B cell (primary cell): ENCODE measurements at regions not wholly inside any gene's neighbourhood (a gene's known extent, or its start where the extent isn't known, plus 50 kb on each side); places are given as distances from the start of the nearest gene placed in this dataset.
"Not testable (repeated sequence)": the region's sequence is repeated elsewhere in the genome, so short reads cannot be mapped to it uniquely, and the experiment has no call there.

ENCODE experiments used
- ATAC-seq: fragments of 200-7000 bp; cut with Tn5 transposase; one replicate; pipeline ENCODE4 v1.10.0; 2021; ENCODE audit warnings: low read depth, mild to moderate bottlenecking, moderate number of reproducible peaks, moderate library complexity
- CTCF ChIA-PET: fragments of 350-600 bp; sonication (Branson Sonifier 250); formaldehyde crosslinking; loops from one replicate; lab custom pipeline; 2021; ENCODE audit warnings: antibody characterized with exemption, inconsistent platforms; lab: Charles Lee
- POLR2A ChIA-PET: fragments of 350-600 bp; sonication (Branson Sonifier 250); formaldehyde crosslinking; loops from one replicate; lab custom pipeline; 2021; ENCODE audit warnings: antibody characterized with exemption; lab: Charles Lee
- DNase-seq: peaks from one replicate; pipeline ENCODE4 v3.0.0; 2013
- H2AFZ ChIP-seq: 2 replicates; pipeline ENCODE4 v1.6.1; 2012; ENCODE audit warnings: mild to moderate bottlenecking, low read depth, low read length; ENCODE audit not compliant: insufficient read depth, poor library complexity, severe bottlenecking
- H3K27ac ChIP-seq, 2 donors: 1 replicate in 1 of 2; 2 replicates in 1 of 2; pipeline ENCODE4 v1.5.1; 2012 to 2013; ENCODE audit warnings: low read length in 2 of 2, mild to moderate bottlenecking in 2 of 2, moderate library complexity in 1 of 2
- H3K27me3 ChIP-seq, 4 experiments: fragments of 200-600 bp in 1 of 4; sonication (generic) in 1 of 4; replicated peaks in 1 of 4; 1 replicate in 2 of 4; 2 replicates in 2 of 4; pipeline versions ENCODE4 v1.6.1 to v1.7.0; 2013 to 2016; ENCODE audit warnings: low read length in 3 of 4, mild to moderate bottlenecking in 2 of 4, mixed read lengths in 1 of 4, moderate library complexity in 1 of 4; ENCODE audit not compliant: insufficient read depth in 4 of 4, control insufficient read depth in 3 of 4; ENCODE audit errors: control extremely low read depth in 1 of 4
- H3K36me3 ChIP-seq, 2 experiments: replicated peaks in 1 of 2; 1 replicate in 1 of 2; 2 replicates in 1 of 2; pipeline versions ENCODE4 v1.6.1 to v1.7.1; 2013; ENCODE audit warnings: low read length in 1 of 2; ENCODE audit not compliant: insufficient read depth in 2 of 2, control insufficient read depth in 1 of 2; ENCODE audit errors: control extremely low read depth in 1 of 2, extremely low read depth in 1 of 2
- H3K4me1 ChIP-seq, 2 donors: fragments of 200-600 bp in 1 of 2; sonication (generic) in 1 of 2; 1 replicate in 1 of 2; 2 replicates in 1 of 2; pipeline versions ENCODE4 v1.5.1 to v1.6.1; 2013 to 2017; ENCODE audit warnings: low read length in 2 of 2; ENCODE audit not compliant: control insufficient read depth in 2 of 2, insufficient read depth in 2 of 2
- H3K4me2 ChIP-seq: replicated peaks from 2 replicates; pipeline ENCODE3; 2012; ENCODE audit warnings: mild to moderate bottlenecking, low read depth, low read length; ENCODE audit not compliant: poor library complexity, severe bottlenecking
- H3K4me3 ChIP-seq, 5 experiments: fragments of 200-600 bp in 1 of 5; sonication (generic) in 1 of 5; 1 replicate in 3 of 5; 2 replicates in 2 of 5; pipeline versions ENCODE4 v1.5.1 to v1.7.0; 2011 to 2016; ENCODE audit warnings: low read length in 4 of 5, mild to moderate bottlenecking in 4 of 5, low read depth in 2 of 5, control low read depth in 1 of 5, moderate library complexity in 1 of 5; ENCODE audit not compliant: insufficient read depth in 1 of 5; ENCODE audit errors: control extremely low read depth in 1 of 5, extremely low read depth in 1 of 5
- H3K79me2 ChIP-seq: fragments of 200-600 bp; sonication (generic); one replicate; pipeline ENCODE4 v1.6.0; 2016; ENCODE audit warnings: low read length; ENCODE audit not compliant: control insufficient read depth, insufficient read depth
- H3K9ac ChIP-seq: fragments of 200-600 bp; sonication (generic); 2 replicates; pipeline ENCODE4 v1.6.1; 2017; ENCODE audit warnings: mild to moderate bottlenecking, low read length, moderate library complexity
- H3K9me3 ChIP-seq, 3 donors: one replicate each; pipeline versions ENCODE4 v1.6.1 to v1.7.1; 2013; ENCODE audit warnings: low read length in 2 of 3; ENCODE audit not compliant: control insufficient read depth in 2 of 3, insufficient read depth in 1 of 3; ENCODE audit errors: control extremely low read depth in 1 of 3
- H4K20me1 ChIP-seq: 2 replicates; pipeline ENCODE4 v1.6.0; 2012; ENCODE audit warnings: mild to moderate bottlenecking, low read length; ENCODE audit not compliant: insufficient read depth, control insufficient read depth, poor library complexity, severe bottlenecking
- H3K27ac Mint-ChIP-seq: one replicate; pipeline ENCODE4 v1.8.0; 2021; ENCODE audit warnings: mixed read lengths
- H3K27me3 Mint-ChIP-seq: one replicate; pipeline ENCODE4 v1.8.0; 2021; ENCODE audit warnings: mixed read lengths
- H3K4me1 Mint-ChIP-seq: one replicate; pipeline ENCODE4 v1.8.0; 2021; ENCODE audit warnings: mixed read lengths
- H3K4me3 Mint-ChIP-seq: one replicate; pipeline ENCODE4 v1.8.0; 2021; ENCODE audit warnings: mixed read lengths
- H3K9me3 Mint-ChIP-seq: one replicate; pipeline ENCODE4 v1.8.0; 2022; ENCODE audit warnings: mixed read lengths; ENCODE audit not compliant: insufficient read depth
- EZH2 ChIP-seq: IDR thresholded peaks from 2 replicates; pipeline ENCODE4 v1.6.1; 2012; ENCODE audit warnings: borderline replicate concordance, low read depth, mild to moderate bottlenecking, moderate library complexity, low read length; ENCODE audit not compliant: insufficient read depth, poor library complexity, severe bottlenecking
- WGBS: methylation state at CpG from one replicate; pipeline ENCODE4 v1.1.5; 2013; ENCODE audit warnings: missing lambda C conversion rate; ENCODE audit not compliant: insufficient coverage; 5-methylcytosine and 5-hydroxymethylcytosine counted together
- intact Hi-C: fragments of 100-400 bp; cut with micrococcal nuclease; formaldehyde crosslinking; loops from one replicate; pipeline ENCODE4 v1.10.0; 2022
- TF ChIP-seq, protein P1 (sequence below): fragments of 200-600 bp; IDR thresholded peaks from one replicate; pipeline ENCODE4 v1.8.0; 2022; ENCODE audit warnings: antibody characterized with exemption, mild to moderate bottlenecking

- H4K20me1 ChIP-seq = no peaks in the 10 kb centered on the region
- H3K9me3 Mint-ChIP-seq = peaks cover 2% of the 10 kb centered on the region
- no peaks in the 10 kb centered on the region for H3K27me3 ChIP-seq
- WGBS = 91% methylated on average over 1 of the region's 1 CpG
- no peaks in the 10 kb centered on the region for H3K79me2 ChIP-seq
- H3K4me3 Mint-ChIP-seq = no peak overlapping the region
- no peaks in the 10 kb centered on the region for H3K9me3 ChIP-seq
- ChIA-PET CTCF (no interaction called here), POLR2A (no interaction called here)
- no peak overlapping the region for H3K27ac ChIP-seq
- H3K27ac Mint-ChIP-seq = no peak overlapping the region
- DNase-seq = no peak
- H3K9ac ChIP-seq = no peak overlapping the region
- intact Hi-C loops = no loop called here
- H3K27me3 Mint-ChIP-seq = no peaks in the 10 kb centered on the region
- H3K4me1 ChIP-seq = no peaks in the 10 kb centered on the region
- no peak overlapping the region for H3K4me3 ChIP-seq
- no peak overlapping the region for H3K4me2 ChIP-seq
- H3K36me3 ChIP-seq = no peaks in the 10 kb centered on the region
- no peak overlapping the region for H2AFZ ChIP-seq
- no peak for TF ChIP-seq EZH2
- TF ChIP-seq, protein P1, sequence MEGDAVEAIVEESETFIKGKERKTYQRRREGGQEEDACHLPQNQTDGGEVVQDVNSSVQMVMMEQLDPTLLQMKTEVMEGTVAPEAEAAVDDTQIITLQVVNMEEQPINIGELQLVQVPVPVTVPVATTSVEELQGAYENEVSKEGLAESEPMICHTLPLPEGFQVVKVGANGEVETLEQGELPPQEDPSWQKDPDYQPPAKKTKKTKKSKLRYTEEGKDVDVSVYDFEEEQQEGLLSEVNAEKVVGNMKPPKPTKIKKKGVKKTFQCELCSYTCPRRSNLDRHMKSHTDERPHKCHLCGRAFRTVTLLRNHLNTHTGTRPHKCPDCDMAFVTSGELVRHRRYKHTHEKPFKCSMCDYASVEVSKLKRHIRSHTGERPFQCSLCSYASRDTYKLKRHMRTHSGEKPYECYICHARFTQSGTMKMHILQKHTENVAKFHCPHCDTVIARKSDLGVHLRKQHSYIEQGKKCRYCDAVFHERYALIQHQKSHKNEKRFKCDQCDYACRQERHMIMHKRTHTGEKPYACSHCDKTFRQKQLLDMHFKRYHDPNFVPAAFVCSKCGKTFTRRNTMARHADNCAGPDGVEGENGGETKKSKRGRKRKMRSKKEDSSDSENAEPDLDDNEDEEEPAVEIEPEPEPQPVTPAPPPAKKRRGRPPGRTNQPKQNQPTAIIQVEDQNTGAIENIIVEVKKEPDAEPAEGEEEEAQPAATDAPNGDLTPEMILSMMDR = no peak
- H3K4me1 Mint-ChIP-seq = no peaks in the 10 kb centered on the region
- no peak for ATAC-seq
Measured at GRCh38 chr2:41206004-41206403, 754.1 kb upstream of the SLC8A1 start.

DNA sequence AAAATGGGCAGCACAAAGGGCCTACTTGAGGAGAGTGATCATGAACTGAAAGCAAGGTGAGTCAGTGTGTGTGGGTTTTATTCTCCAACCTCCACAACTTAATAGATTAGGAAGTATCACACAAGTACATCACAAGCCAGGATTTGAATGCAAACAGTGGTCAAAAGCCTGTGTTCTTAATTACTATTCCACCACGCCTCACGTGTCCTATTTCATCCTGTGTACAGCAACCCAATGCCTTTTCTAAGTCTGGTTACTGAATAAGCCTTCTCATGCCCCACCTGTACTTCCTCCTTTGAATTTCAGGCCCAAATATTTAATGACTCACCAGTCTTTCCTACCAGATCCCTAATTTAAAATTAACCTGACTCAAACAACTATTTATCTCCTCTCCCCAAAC lies 755.7 kb upstream of the SLC8A1 start:
- peaks cover 2% of the 10 kb centered on the region for H3K9me3 Mint-ChIP-seq
- Histone ChIP-seq H3K79me2 (no peaks in the 10 kb centered on the region), H3K36me3 (no peaks in the 10 kb centered on the region), H3K27ac (no peak overlapping the region), H4K20me1 (no peaks in the 10 kb centered on the region), H3K4me3 (no peak overlapping the region), H3K4me2 (no peak overlapping the region), H2AFZ (no peak overlapping the region), H3K4me1 (no peaks in the 10 kb centered on the region), H3K27me3 (no peaks in the 10 kb centered on the region), H3K9ac (no peak overlapping the region), H3K9me3 (no peaks in the 10 kb centered on the region)
- H3K27ac Mint-ChIP-seq = no peak overlapping the region
- WGBS = 71% methylated on average over 2 of the region's 2 CpGs
- intact Hi-C loops = no loop called here
- CTCF ChIA-PET = no interaction called here
- no peaks in the 10 kb centered on the region for H3K27me3 Mint-ChIP-seq
- POLR2A ChIA-PET = no interaction called here
- H3K4me3 Mint-ChIP-seq = no peak overlapping the region
- no peak for ATAC-seq
- no peaks in the 10 kb centered on the region for H3K4me1 Mint-ChIP-seq
- DNase-seq = no peak
- no peak for TF ChIP-seq EZH2
- TF ChIP-seq, protein P1 = no peak

- POLR2A ChIA-PET, H4K20me1 ChIP-seq, H3K79me2 ChIP-seq, H3K4me2 ChIP-seq, H3K27me3 Mint-ChIP-seq, H3K9ac ChIP-seq, H3K4me1 ChIP-seq, H3K36me3 ChIP-seq, intact Hi-C loops, H2AFZ ChIP-seq, ATAC-seq, H3K4me1 Mint-ChIP-seq, H3K27me3 ChIP-seq, H3K9me3 Mint-ChIP-seq, H3K27ac Mint-ChIP-seq, H3K4me3 Mint-ChIP-seq, H3K9me3 ChIP-seq, CTCF ChIA-PET, DNase-seq, H3K4me3 ChIP-seq, H3K27ac ChIP-seq: not testable (repeated sequence)
- WGBS = 85% methylated on average over 3 of the region's 4 CpGs
Measured at GRCh38 chr2:41210030-41210429, 758.1 kb upstream of the SLC8A1 start.
